Rectal smooth muscle tissue (tissue), 1 donor: ENCODE measurements at regions not wholly inside any gene's neighbourhood (a gene's known extent, or its start where the extent isn't known, plus 50 kb on each side); places are given as distances from the start of the nearest gene placed in this dataset.

Experiments
- H3K27ac ChIP-seq: one replicate; pipeline ENCODE4 v1.7.0; 2013; ENCODE audit warnings: low read depth, low read length, inconsistent platforms
- H3K27me3 ChIP-seq: one replicate; pipeline ENCODE4 v1.7.0; 2013; ENCODE audit warnings: low read length; ENCODE audit not compliant: control insufficient read depth, insufficient read depth
- H3K36me3 ChIP-seq: one replicate; pipeline ENCODE4 v1.7.0; 2013; ENCODE audit warnings: low read length; ENCODE audit not compliant: control insufficient read depth, insufficient read depth
- H3K4me1 ChIP-seq: one replicate; pipeline ENCODE4 v1.7.0; 2013; ENCODE audit warnings: low read length; ENCODE audit not compliant: control insufficient read depth, insufficient read depth
- H3K4me3 ChIP-seq: one replicate; pipeline ENCODE4 v1.7.0; 2013; ENCODE audit warnings: low read length
- H3K9ac ChIP-seq: one replicate; pipeline ENCODE4 v1.7.0; 2013; ENCODE audit warnings: low read length

DNA sequence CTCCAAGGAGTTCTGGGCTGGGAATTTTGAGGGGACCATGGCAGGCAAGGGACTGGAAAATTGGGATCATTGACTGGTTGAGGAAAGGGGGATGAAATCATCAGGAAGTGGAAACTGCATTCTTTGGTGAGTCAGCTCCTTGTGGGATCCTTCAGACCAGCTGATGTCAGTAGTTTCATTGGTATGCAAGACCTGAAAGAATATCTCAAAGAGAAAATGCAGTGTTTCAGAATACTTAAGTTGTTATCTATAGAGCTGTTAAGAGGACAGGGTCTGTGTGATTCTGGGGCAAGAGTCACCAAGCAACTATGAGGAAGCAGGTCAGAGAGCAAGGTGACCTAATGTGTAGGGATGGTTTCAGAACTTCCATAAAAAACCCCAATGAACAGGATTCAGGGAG is 595.9 kb upstream of the AUTS2 start:
- no peak overlapping the region for H3K9ac ChIP-seq

DNA sequence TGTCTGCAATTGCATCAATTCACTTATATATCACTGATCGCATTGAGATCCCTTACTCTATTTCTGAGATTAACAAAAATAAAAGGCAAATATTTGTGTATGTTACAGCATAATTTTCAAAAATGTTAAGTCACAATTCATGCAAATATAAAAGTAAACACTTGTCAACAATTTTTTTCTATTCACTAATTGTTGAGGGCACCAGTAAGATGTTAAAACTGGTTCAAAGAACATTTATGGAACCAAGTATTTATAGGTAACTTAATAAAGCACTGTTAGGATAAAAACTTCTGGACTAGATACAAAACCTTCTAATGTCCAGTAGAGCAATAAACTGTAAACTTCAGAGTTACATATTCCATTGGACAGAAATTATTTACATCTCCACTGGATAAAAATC is 586.1 kb upstream of the AUTS2 start:
- no peak overlapping the region for H3K27ac ChIP-seq
- no peaks in the 10 kb centered on the region for H3K4me1 ChIP-seq
- H3K36me3 ChIP-seq = no peaks in the 10 kb centered on the region
- no peak overlapping the region for H3K4me3 ChIP-seq
- H3K9ac ChIP-seq = no peak overlapping the region
- H3K27me3 ChIP-seq = no peaks in the 10 kb centered on the region

More for the DNA sequence above, 595.9 kb upstream of the AUTS2 start:
- H3K27me3 ChIP-seq = no peaks in the 10 kb centered on the region
- H3K36me3 ChIP-seq = no peaks in the 10 kb centered on the region
- H3K4me1 ChIP-seq = no peaks in the 10 kb centered on the region
- H3K27ac ChIP-seq = no peak overlapping the region
- no peak overlapping the region for H3K4me3 ChIP-seq

DNA sequence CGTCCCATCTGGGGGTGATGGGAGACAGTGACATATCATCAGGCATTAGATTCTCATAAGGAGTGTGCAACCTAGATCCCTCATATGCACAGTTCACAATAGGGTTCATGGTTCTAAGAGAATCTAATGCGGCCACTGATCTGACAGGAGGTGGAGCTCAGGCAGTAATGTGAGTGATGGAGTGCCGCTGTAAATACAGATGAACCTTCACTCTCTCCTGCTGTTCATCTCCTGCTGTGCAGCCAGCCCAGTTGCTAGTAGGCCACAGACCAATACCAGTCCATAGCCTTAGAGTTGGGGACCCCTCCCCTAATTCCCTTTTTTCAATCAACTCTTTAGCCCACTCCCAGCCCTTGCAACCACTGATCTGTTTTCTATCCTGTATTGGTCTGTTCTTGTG is 581.1 kb upstream of the AUTS2 start:
- H3K4me1 ChIP-seq = no peaks in the 10 kb centered on the region
- H3K36me3 ChIP-seq = no peaks in the 10 kb centered on the region
- no peak overlapping the region for H3K27ac ChIP-seq
- H3K4me3 ChIP-seq = no peak overlapping the region
- no peak overlapping the region for H3K9ac ChIP-seq
- H3K27me3 ChIP-seq = no peaks in the 10 kb centered on the region

DNA sequence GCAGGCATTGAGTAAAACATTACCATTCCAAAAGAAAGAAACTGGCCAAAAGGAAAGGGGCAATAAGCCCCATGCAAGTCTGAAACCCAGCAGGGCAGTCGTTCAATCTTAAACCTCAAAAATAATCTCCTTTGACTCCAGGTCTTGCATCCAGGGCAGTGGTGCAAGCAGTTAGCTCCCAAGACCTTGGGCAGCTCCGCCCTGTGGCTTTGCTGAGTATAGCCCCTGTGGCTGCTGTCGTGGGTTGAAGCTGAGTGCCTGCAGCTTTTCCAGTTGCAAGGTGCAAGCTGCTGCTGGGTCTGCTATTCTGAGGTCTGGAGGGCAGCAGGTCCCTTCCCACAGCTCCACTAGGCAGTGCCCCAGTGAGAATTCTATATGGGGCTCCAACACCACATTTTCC is 580.1 kb upstream of the AUTS2 start:
- no peaks in the 10 kb centered on the region for H3K36me3 ChIP-seq
- H3K27ac ChIP-seq = no peak overlapping the region
- no peaks in the 10 kb centered on the region for H3K4me1 ChIP-seq
- no peak overlapping the region for H3K4me3 ChIP-seq
- H3K27me3 ChIP-seq = no peaks in the 10 kb centered on the region
- no peak overlapping the region for H3K9ac ChIP-seq

DNA sequence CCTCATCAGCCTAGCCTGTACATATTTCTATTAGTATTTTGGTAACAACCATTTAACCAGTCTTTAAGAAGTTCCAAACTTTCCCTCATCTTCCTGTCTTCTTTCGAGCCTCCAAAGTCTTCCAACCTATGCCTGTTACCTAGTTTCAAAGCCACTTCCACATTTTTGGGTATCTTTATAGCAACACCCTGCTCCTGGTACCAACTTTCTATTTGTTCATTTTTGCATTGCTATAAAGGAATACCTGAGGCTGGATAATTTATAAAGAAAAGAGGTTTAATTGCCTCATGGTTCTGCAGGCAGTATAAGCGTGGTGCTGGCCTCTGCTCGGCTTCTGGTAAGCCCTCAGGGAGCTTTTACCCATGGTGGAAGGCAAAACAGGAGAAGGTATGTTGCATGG is 578.8 kb upstream of the AUTS2 start:
- Histone ChIP-seq H3K27ac (no peak overlapping the region), H3K4me3 (no peak overlapping the region), H3K9ac (no peak overlapping the region), H3K27me3 (no peaks in the 10 kb centered on the region), H3K4me1 (no peaks in the 10 kb centered on the region), H3K36me3 (no peaks in the 10 kb centered on the region)

DNA sequence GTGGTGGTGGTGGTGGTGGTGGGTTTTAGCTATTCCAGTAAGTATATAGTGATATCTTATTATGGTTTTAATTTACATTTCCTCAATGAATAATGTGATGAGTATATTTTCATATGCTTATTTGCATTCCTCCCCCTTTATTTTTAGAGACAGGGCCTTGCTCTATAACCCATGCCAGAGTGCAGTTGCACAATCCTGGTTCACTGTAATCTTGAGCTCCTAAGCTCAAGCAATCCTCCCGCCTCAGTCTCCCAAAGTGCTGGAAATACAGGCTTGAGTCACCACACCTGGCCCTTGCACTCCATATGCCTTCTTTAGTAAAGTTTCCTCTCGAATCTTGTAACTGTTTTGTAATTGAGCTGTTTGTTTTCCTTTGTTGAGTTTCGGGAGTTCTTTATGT is 577.7 kb upstream of the AUTS2 start:
- no peaks in the 10 kb centered on the region for H3K4me1 ChIP-seq
- no peak overlapping the region for H3K27ac ChIP-seq
- no peak overlapping the region for H3K4me3 ChIP-seq
- H3K27me3 ChIP-seq = no peaks in the 10 kb centered on the region
- H3K36me3 ChIP-seq = no peaks in the 10 kb centered on the region
- H3K9ac ChIP-seq = no peak overlapping the region

DNA sequence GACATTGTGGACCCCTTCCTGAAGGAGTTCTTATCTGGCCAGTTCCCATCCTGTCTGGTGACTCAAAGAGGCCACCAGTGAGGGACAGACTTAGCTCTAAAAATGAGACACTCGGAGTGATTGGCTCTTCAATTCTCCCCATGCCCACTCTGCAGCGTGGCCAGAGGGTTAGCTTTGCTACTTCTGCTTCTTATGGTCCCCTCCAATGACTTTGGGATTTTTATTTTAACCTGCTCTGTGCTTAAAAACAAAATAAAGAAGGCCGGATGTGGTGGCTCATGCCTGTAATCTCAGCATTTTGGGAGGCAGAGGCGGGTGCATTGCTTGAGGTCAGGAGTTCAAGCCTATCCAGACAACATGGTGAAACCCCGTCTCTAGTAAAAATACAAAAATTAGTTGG is 573.0 kb upstream of the AUTS2 start:
- no peaks in the 10 kb centered on the region for H3K27me3 ChIP-seq

DNA sequence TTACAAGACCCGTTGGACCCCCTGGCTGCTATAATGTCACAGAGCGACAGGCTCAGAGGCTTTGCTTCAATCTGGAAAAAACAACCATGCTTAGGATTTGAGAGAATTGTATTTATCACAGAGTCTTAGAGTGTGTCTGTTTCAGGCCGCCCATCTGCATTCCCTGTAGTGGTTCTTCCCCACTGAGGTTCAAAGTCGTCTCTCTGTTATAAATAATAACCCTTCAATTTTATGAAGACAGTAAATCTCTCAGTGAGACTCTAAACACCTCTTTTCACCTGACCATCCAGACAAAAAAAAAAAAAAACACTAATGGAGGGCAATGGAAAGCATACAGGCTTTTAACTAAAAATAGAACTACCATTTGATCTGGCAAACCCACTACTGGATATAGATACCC is 565.4 kb upstream of the AUTS2 start:
- Histone ChIP-seq H3K27me3 (no peaks in the 10 kb centered on the region), H3K4me1 (no peaks in the 10 kb centered on the region), H3K4me3 (no peak overlapping the region), H3K27ac (no peak overlapping the region), H3K9ac (no peak overlapping the region), H3K36me3 (no peaks in the 10 kb centered on the region)

More for the DNA sequence above, 573.0 kb upstream of the AUTS2 start:
- Histone ChIP-seq H3K4me3 (no peak overlapping the region), H3K4me1 (no peaks in the 10 kb centered on the region), H3K36me3 (no peaks in the 10 kb centered on the region), H3K27ac (no peak overlapping the region), H3K9ac (no peak overlapping the region)

DNA sequence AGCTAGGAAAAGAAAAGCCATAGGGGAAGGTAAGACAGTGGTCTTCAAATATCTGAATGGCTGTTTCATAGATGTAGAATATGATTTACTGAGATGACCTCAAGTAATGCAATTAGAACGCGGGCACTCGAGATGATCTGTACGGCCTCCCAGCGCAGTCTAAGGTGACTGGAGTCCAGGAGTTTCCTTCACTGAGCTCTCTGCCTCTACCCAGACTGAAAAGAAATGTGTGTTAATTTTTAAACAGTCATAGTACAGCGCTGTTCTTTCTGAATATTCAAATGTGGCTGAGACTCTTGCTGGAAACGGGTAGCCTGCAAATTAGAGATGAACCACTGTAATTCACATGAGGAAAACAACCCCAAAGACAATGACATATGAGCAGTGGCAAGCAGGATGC is 562.4 kb upstream of the AUTS2 start:
- Histone ChIP-seq H3K9ac (no peak overlapping the region), H3K4me3 (no peak overlapping the region), H3K27me3 (no peaks in the 10 kb centered on the region), H3K4me1 (no peaks in the 10 kb centered on the region), H3K27ac (no peak overlapping the region), H3K36me3 (no peaks in the 10 kb centered on the region)

DNA sequence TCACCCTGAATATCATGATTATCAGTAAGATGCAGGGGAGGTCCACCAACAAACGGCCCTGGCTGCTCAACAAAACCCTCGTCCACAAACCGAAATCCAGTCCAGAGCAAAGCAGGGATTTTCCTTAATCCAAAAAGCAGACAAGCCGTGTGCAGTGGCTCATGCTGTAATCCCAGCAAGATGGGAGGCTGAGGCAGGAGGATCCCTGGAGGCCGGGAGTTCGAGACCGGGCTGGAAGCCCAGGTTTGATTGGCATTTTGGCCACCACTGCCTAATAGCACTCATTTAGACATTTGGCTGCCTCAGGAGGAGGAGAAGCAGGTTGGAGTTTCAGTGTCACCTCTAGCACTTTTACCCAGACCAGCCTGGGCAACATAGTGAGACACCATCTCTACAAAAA is 562.0 kb upstream of the AUTS2 start:
- no peak overlapping the region for H3K4me3 ChIP-seq
- H3K36me3 ChIP-seq = no peaks in the 10 kb centered on the region
- no peak overlapping the region for H3K27ac ChIP-seq
- H3K9ac ChIP-seq = no peak overlapping the region
- H3K27me3 ChIP-seq = no peaks in the 10 kb centered on the region
- H3K4me1 ChIP-seq = no peaks in the 10 kb centered on the region

DNA sequence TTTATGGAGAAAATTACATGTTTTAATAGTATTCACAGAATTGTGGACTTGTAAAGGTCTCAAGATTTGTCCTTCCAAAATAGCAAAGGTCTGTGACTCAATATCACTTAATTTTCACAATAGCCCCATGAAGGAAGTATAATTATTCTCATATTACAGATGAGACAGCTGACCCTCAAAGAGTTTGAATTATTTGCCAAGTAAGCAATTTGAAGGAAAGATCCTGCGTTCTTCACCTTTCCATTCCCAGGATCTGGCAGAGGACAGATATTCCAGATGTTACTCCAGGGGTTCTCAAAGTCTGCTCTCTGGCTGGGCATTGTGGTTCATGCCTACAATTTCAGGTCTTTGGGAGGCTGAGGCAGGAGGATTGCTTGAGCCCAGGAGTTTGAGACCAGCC is 559.4 kb upstream of the AUTS2 start:
- Histone ChIP-seq H3K36me3 (no peaks in the 10 kb centered on the region), H3K4me3 (no peak overlapping the region), H3K27me3 (no peaks in the 10 kb centered on the region), H3K9ac (no peak overlapping the region), H3K4me1 (no peaks in the 10 kb centered on the region), H3K27ac (no peak overlapping the region)

DNA sequence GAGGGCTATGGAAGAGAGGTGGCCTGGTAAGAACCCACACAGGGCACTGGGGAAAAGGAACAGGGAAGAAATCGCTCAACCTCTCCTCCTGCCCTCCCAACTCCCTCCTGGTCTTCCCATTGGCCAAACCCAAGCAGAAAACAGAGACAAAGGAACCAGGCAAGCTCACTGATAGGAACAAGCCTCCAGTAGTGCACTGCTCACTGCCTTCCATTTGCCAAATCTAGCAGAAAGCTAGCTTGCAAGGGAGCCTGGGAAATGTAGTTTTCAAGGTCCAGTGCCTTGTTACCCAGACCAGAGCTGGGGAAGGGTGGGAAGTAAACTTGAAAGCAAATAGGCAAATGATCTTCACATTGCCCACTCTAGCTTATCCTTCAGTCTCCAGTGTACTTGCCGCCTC is 556.1 kb upstream of the AUTS2 start:
- no peak overlapping the region for H3K9ac ChIP-seq
- H3K27ac ChIP-seq = no peak overlapping the region
- H3K36me3 ChIP-seq = no peaks in the 10 kb centered on the region
- no peaks in the 10 kb centered on the region for H3K4me1 ChIP-seq
- H3K27me3 ChIP-seq = no peaks in the 10 kb centered on the region
- H3K4me3 ChIP-seq = no peak overlapping the region

DNA sequence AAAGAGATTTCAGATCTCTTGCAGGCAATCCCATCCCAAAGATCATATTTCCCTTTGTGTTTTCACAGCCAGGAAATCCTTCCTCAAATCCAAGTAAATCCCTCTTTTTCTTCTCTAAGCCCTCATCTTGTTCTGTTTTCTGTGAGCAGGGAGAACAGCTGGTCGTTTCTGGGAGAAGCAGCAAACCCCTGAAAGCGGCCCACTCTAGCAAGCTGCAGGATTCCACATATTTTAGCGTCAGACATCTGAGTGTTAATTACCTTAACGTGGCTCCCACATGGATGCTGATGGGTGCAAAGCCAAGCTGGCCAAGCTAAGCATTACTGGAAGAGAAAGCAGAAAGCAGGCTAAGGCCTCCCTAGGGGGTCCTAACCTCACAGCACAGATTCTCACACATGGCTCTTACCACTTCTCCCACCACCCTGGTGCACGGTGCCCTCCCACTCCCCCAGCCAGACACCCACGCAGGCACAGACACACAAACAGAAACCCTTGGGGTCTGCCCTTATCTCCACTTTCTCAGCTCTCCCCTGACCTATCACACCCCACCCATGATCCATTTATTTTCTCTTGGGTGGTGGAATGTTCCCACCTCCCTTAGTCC is 551.0 kb upstream of the AUTS2 start:
- no peaks in the 10 kb centered on the region for H3K36me3 ChIP-seq
- H3K4me3 ChIP-seq = no peak overlapping the region
- no peak overlapping the region for H3K9ac ChIP-seq
- no peaks in the 10 kb centered on the region for H3K4me1 ChIP-seq
- no peak overlapping the region for H3K27ac ChIP-seq
- H3K27me3 ChIP-seq = no peaks in the 10 kb centered on the region
